Epithelial cell of prostate (primary cell): ENCODE measurements at regions not wholly inside any gene's neighbourhood (a gene's known extent, or its start where the extent isn't known, plus 50 kb on each side); places are given as distances from the start of the nearest gene placed in this dataset.
"Not testable (repeated sequence)": the region's sequence is repeated elsewhere in the genome, so short reads cannot be mapped to it uniquely, and the experiment has no call there.

Source experiments
- DNase-seq: peaks from one replicate; pipeline ENCODE4 v3.0.0-alpha.2; 2011; ENCODE audit warnings: low read depth, low spot score
- H3K27ac ChIP-seq: fragments of 450-650 bp; 2 replicates; pipeline ENCODE4 v1.5.1; 2017; ENCODE audit warnings: mild to moderate bottlenecking

GRCh38 chr3:74839566-74839965, 225.1 kb upstream of the CNTN3 start:
- H3K27ac ChIP-seq = no peak overlapping the region
- no peak for DNase-seq

- DNase-seq = no peak
- no peak overlapping the region for H3K27ac ChIP-seq
Observed at GRCh38 chr3:74832925-74833324, 218.5 kb upstream of the CNTN3 start.

GRCh38 chr3:74830845-74831244, 216.4 kb upstream of the CNTN3 start:
- not testable (repeated sequence) for H3K27ac ChIP-seq, DNase-seq

GRCh38 chr3:74825404-74825803, 210.9 kb upstream of the CNTN3 start:
- H3K27ac ChIP-seq = peak overlapping the region; percentile 67
- DNase-seq = not testable (repeated sequence)

DNA sequence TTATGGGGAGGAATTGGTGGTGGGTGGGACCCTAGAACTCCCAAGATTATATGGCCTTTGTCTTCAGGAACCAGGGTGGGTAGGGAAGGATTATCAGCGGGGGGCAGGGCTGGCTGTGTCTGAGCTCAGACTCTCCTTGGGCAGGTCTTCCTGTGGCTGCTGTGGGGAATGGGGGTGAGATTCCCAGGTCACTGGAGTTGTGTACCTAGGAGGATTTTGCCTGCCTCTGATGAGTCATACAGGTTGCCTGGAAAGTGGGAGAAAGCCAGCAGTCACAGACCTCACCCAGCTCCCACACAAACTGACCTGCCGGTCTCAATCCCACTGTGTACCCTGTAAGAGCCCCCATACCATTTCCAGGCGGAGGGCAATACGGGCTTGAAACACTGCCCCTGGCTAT, 209.9 kb upstream of the CNTN3 start:
- DNase-seq = no peak
- H3K27ac ChIP-seq = peak overlapping the region; percentile 67

DNA sequence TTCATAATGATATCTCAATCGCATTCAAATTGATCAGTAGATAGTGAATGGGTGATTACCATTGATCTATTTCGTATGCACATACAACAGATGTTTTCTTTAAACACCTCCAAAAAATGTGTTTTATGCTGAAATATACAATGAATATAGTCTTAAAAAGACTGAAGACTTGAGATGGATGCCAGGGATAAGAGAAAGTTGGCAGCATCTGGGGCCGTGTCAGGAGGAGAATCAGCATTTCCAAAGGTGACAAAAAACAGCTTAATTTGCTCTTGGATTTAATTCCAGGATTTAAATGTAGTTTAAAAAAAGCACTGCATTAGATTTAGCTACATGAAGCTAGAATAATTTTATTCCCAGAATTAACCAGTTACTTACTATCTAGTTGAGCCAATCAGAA, 199.7 kb upstream of the CNTN3 start:
- DNase-seq = no peak
- no peak overlapping the region for H3K27ac ChIP-seq

DNA sequence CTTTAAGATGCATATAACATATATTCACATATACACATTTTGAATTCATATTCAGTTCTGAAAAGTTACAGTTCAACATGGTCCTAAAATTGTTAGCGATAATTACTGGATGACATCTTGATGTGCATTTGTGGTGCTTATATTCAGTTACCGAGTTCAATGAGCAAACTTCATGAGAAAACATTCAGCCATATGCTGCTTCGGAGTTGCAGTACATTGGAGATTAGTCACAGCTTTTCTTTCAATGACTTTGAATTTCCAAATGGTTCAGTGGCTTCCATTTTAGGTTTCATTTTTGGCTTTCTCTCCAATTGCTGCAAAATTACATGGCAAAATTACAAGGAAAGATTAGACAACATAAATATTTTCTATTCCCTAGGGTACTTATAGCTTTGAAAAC, 198.3 kb upstream of the CNTN3 start:
- no peak for DNase-seq
- no peak overlapping the region for H3K27ac ChIP-seq

GRCh38 chr3:74808506-74809275, 194.2 kb upstream of the CNTN3 start:
- DNase-seq = no peak
- no peak overlapping the region for H3K27ac ChIP-seq

DNA sequence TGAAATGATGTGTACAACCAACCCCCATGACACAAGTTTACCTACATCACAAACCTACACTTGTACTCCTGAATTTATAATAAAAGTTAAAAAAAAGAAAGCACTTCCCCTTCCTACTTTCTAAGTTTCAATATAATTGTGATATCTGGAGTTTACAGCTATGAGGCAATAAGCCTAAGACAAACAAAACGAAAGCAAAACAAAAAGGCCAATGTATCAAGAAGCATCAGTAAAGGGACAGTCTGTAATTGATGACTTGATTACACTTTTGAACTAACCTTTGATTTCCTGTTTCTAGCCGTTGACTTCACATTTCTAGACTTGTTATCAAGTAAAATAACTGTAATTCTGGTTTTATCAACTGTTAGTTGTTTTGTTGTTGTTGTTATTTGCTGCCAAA, 187.5 kb upstream of the CNTN3 start:
- H3K27ac ChIP-seq = no peak overlapping the region
- DNase-seq = no peak

DNA sequence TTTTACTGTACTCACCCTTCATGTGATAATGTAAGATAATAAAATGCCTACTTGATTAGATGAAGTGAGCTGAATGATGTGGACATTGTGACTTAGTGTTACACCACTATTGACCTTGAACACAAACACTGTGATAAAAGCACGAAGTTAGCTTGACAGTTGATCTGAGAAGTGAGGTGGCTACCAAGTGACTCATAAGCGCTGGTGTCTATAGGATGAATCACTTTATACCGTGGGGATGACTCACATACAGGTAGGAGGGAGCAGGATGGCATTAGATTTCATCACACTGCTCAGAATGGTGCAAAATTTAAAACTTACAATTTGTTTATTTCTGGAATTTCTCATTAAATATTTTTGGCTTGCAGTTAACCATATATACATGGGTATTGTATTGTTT, 174.7 kb upstream of the CNTN3 start:
- H3K27ac ChIP-seq = peak overlapping the region; percentile 47
- DNase-seq = peak; percentile 77

GRCh38 chr3:74787011-74787410, 172.6 kb upstream of the CNTN3 start:
- H3K27ac ChIP-seq = no peak overlapping the region
- DNase-seq = no peak

- H3K27ac ChIP-seq = no peak overlapping the region
- DNase-seq = no peak
Observed at GRCh38 chr3:74771401-74771800, 156.9 kb upstream of the CNTN3 start.

DNA sequence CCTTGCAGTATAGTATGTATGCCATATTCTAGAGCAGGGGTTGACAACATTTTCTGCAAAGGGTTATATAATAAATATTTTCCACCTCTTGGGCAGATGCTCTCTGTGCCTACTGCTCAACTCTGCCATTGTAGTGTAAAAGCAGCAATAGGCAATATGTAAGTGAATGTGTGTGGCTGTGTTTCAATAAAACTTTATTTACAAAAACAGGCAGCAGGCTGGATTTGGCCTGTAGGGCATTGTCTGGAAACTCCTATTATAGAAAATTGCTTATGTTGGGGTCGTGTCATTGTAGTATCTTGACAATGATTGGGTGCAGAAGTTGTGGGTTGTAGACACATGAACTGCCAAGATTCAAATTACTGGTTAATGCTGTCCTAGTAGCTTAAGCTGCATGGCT, 153.6 kb upstream of the CNTN3 start:
- DNase-seq = no peak
- no peak overlapping the region for H3K27ac ChIP-seq

DNA sequence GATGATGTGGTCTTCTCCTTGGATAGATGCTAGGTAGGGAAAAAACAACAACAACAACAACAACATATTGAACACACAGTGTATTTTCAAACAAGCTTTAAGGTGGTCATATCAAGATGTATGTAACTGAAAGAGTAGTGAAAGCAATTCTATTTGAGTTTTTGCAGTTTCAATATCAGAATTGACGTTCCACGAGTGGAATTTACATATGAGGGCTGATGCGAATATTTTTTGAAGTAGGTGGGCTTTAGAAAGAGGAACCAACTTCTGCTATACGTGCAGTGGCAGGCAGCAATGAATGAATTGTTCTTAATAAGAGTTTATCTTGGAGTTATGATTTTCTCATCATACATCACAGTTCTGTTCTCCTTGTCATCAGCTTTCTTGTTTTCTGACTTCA, 151.9 kb upstream of the CNTN3 start:
- DNase-seq = no peak
- no peak overlapping the region for H3K27ac ChIP-seq

- DNase-seq = no peak
- H3K27ac ChIP-seq = no peak overlapping the region
Observed at GRCh38 chr3:74763830-74764229, 149.4 kb upstream of the CNTN3 start.

- H3K27ac ChIP-seq = no peak overlapping the region
- DNase-seq = peak; percentile 22
Observed at GRCh38 chr3:74756674-74757073, 142.2 kb upstream of the CNTN3 start.

DNA sequence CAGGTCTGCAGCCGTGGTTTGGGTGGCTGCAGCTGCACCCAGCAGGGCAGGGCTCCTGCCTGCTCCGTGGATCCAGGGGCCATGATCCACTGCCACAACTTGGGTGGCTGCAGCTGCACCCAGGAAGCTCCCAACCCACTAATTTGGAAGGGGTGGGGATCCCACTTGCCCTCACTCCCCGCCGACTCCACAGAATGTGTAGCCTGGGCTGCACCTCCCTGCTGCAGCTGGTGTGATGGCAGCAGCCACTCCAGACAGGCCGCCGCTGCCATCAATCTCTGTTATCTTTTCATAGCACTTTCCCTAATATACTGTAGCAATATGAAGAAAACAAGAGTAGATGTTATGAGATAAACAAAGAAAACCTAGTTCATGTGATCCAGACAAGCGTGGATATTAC, 137.8 kb upstream of the CNTN3 start:
- no peak for DNase-seq
- H3K27ac ChIP-seq = no peak overlapping the region

- no peak for DNase-seq
- H3K27ac ChIP-seq = no peak overlapping the region
Observed at GRCh38 chr3:74751775-74752174, 137.3 kb upstream of the CNTN3 start.

DNA sequence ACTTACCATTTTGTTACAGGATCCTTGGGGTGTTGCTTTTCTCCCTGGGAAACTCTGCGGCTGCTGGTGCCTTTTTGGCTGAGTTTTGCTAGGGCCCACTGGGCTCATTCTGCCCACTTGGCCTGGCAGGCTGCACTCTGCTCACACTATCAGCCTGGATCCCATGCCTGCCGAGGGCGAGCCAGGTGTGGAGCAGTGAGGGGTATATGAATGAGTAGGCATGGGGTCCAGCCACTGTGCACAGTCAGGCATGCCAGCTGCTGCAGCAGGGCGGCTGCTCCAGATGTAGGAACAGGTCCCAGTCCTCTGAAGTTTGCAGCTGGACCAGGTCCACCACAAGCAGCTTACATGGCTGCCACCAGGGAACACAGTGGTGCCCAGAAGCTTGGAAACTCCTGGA, 136.4 kb upstream of the CNTN3 start:
- H3K27ac ChIP-seq = no peak overlapping the region
- DNase-seq = no peak

- DNase-seq = no peak
- H3K27ac ChIP-seq = no peak overlapping the region
Observed at GRCh38 chr3:74739242-74739641, 124.8 kb upstream of the CNTN3 start.

DNA sequence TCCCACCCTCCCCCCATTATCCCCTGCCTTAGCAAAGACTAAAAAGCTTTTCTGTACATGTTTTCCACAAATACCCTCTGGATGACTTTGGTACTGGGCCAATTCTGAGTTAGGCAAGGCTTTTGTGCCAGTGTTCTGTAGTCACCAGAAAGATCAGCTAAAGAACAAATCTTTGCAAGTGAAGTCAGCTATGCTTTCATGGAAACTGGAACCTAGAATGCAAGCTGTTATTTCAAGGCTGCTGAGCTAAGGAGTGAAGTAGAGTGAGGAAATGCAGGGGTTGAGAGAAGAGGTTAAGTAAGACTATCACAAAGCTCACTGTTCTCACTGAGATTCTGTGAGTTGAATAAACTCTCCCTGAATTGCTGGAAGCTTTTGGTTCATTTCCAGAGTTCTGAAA, 107.8 kb upstream of the CNTN3 start:
- no peak overlapping the region for H3K27ac ChIP-seq
- DNase-seq = no peak

GRCh38 chr3:74713977-74714376, 99.5 kb upstream of the CNTN3 start:
- DNase-seq = no peak
- H3K27ac ChIP-seq = no peak overlapping the region
